ENCODE measurements at regions not wholly inside any gene's neighbourhood (a gene's known extent, or its start where the extent isn't known, plus 50 kb on each side); places are given as distances from the start of the nearest gene placed in this dataset.
"Not testable (repeated sequence)": the region's sequence is repeated elsewhere in the genome, so short reads cannot be mapped to it uniquely, and the experiment has no call there.

DNA sequence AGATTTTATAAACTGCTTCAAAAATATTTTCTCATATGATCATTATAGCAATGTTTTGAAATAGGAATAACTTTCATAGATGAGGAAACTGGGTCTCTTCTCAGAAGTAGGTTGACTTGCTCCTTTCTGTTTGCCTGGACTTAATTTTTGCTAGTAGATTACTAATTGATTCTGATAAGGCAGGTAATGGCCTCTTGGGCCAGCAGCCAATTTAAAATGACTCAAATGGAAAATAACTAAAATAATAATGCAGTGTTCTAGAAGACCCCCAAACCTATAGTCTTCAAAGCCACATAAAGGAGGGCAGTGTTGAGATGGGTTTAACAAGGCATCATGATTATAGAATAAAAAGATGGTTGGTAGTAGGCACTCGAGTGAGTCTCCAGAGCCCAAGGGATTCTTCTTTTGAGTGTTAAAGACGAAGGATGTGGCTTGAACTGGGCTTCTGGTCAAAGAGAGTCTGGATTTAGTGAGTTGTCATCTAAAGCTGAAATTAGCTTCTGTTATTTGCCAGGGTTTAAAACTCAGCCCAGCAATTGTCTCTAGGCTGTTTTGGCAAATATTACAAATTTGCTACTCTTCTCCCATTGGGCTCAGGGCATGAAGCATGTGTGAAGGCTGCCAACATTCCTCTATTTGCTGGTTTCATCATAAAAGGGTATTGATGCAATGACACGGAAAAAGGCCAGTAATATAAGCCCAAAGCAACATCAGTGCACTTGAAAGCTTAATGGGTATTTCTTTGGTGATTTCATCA, 297.1 kb upstream of the MEIS2 start:
- TF ChIP-seq POLR2A (IDR thresholded peaks at IDR 0.05) (no peak), CTCF (IDR thresholded peaks at IDR 0.05) (no peak)
- H3K9me3 ChIP-seq: no peaks in the 10 kb centered on the region
- no peak for DNase-seq
- no peaks in the 10 kb centered on the region for H3K27me3 ChIP-seq
- no peak overlapping the region for H3K27ac ChIP-seq
- H3K4me3 ChIP-seq: no peak overlapping the region
- intact Hi-C loops (cut with DNase I; ENCODE audit: low total_unique reads): no loop called here
- 74 to 90% methylated on average over 3 of the region's 3 CpGs for WGBS, 2 donors
- no peaks in the 10 kb centered on the region for H3K36me3 ChIP-seq (ENCODE audit: low read depth, missing control alignments)
- no peaks in the 10 kb centered on the region for H3K4me1 ChIP-seq

GRCh38 chr15:37416103-37416502, 315.8 kb upstream of the MEIS2 start:
- DNase-seq: no peak
- H3K36me3 ChIP-seq (ENCODE audit: low read depth, missing control alignments): no peaks in the 10 kb centered on the region
- WGBS, 2 donors: 95 to 100% methylated on average over 1 of the region's 1 CpG
- intact Hi-C loops (cut with DNase I; ENCODE audit: low total_unique reads): no loop called here
- no peak overlapping the region for H3K27ac ChIP-seq
- H3K9me3 ChIP-seq: no peaks in the 10 kb centered on the region
- H3K4me1 ChIP-seq: no peaks in the 10 kb centered on the region
- H3K27me3 ChIP-seq: no peaks in the 10 kb centered on the region
- H3K4me3 ChIP-seq: no peak overlapping the region
- TF ChIP-seq CTCF (IDR thresholded peaks at IDR 0.05): no peak
- TF ChIP-seq POLR2A (IDR thresholded peaks at IDR 0.05): no peak

DNA sequence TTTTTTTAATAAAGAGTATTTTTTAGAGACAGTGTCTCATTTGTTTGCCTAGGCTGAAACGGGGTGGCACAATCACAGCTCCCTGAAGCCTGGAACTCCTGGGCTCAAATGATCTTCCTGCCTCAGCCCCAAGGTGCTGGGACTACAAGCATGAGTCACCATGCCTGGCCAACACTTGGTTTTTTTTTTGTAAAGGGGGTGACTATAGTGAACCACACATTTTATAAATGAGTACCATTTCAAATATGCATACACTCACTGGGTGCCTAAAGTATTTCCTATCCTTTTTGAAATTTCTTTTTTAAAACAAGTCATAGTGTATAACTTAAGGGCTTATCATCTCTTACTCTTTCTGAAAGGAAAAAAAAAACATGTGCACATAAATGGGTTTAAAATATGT, 325.2 kb upstream of the MEIS2 start:
- WGBS, 2 donors: 79 to 86% methylated on average over 1 of the region's 1 CpG

DNA sequence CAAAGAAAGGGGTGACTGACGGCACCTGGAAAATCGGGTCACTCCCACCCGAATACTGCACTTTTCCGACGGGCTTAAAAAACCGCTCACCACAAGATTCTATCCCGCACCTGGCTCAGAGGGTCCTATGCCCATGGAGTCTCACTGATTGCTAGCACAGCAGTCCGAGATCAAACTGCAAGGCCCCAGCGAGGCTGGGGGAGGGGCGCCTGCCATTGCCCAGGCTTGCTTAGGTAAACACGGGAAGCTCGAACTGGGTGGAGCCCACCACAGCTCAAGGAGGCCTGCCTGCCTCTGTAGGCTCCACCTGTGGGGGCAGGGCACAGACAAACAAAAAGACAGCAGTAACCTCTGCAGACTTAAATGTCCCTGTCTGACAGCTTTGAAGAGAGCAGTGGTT, 327.0 kb upstream of the MEIS2 start:
- H3K9me3 ChIP-seq; intact Hi-C loops (cut with DNase I; ENCODE audit: low total_unique reads): not testable (repeated sequence)
- 73 to 88% methylated on average over 7 to 10 of the region's 12 CpGs for WGBS, 2 donors

More for the DNA sequence above, 325.2 kb upstream of the MEIS2 start:
- DNase-seq: no peak
- Histone ChIP-seq H3K4me1 (no peaks in the 10 kb centered on the region), H3K4me3 (no peak overlapping the region), H3K9me3 (no peaks in the 10 kb centered on the region), H3K27me3 (no peaks in the 10 kb centered on the region), H3K27ac (no peak overlapping the region), H3K36me3 (ENCODE audit: low read depth, missing control alignments) (no peaks in the 10 kb centered on the region)
- intact Hi-C loops (cut with DNase I; ENCODE audit: low total_unique reads): no loop called here
- TF ChIP-seq CTCF (IDR thresholded peaks at IDR 0.05) (no peak), POLR2A (IDR thresholded peaks at IDR 0.05) (no peak)

DNA sequence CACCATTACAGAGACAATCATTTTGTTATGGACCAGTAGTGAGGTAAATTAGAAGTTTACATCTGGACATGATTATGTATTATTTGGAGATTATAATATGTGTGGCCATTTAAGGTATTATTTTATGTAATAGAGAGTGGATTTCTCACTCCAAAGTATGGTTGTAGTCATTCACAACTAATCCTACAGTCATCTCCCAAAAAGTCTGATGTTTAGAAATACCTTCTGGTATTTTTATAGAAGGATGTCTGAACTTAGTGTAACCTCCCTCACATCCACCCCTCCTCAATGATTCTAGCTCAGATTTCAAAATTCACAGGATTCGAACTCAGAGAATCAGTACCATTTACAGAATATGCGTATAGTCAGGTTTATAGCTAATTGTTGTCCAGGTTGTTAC, 346.6 kb upstream of the MEIS2 start:
- Histone ChIP-seq H3K4me1 (no peaks in the 10 kb centered on the region), H3K9me3 (no peaks in the 10 kb centered on the region), H3K27me3 (no peaks in the 10 kb centered on the region), H3K36me3 (ENCODE audit: low read depth, missing control alignments) (no peaks in the 10 kb centered on the region), H3K4me3 (no peak overlapping the region), H3K27ac (no peak overlapping the region)
- intact Hi-C loops (cut with DNase I; ENCODE audit: low total_unique reads): no loop called here
- 96 to 100% methylated on average over 2 of the region's 2 CpGs for WGBS, 2 donors
- no peak for DNase-seq
- TF ChIP-seq POLR2A (IDR thresholded peaks at IDR 0.05) (no peak), CTCF (IDR thresholded peaks at IDR 0.05) (no peak)

More for the DNA sequence above, 327.0 kb upstream of the MEIS2 start:
- H3K4me1 ChIP-seq; H3K4me3 ChIP-seq; H3K27ac ChIP-seq; H3K27me3 ChIP-seq; DNase-seq; H3K36me3 ChIP-seq (ENCODE audit: low read depth, missing control alignments): not testable (repeated sequence)

All from testis (tissue), 2 donors.